GM19035 (cell line): ENCODE measurements at regions not wholly inside any gene's neighbourhood (a gene's known extent, or its start where the extent isn't known, plus 50 kb on each side); places are given as distances from the start of the nearest gene placed in this dataset.
"Not testable (repeated sequence)": the region's sequence is repeated elsewhere in the genome, so short reads cannot be mapped to it uniquely, and the experiment has no call there.

Source experiments
- ATAC-seq: cut with Tn5 transposase; IDR thresholded peaks from one replicate; pipeline ENCODE4 v1.9.1; 2021; ENCODE audit not compliant: unreplicated experiment

DNA sequence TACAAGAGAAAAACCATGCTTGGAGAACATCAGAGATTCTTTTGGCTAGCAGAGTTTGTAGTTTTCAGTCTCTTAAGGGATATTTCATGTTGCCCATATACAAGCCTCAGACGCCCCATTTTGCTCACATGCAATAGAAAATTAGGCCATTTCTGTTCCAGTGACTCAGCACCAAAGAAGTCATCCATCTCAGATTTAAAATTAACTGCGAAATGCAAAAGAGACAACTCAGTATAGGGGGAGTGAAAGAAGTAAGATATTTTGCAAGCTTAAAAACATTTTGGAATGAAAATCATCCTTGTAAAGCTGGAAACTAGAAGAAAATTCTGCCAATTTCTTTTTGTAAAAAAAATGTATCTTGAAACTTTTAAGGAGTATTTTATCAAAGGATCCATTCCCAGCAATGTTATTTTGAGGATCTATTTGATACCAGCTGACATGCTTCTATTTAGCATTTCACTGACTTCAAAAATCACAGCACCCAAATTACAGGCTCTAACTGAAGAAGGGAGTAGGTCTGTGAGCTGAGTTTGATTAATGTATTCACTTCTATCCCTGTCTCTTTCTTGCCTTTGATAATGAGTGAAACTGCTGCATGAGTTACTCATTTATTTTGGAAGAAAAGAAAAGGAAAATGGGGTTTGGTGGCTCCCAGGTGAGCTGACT is 223.7 kb upstream of the SULF2 start:
- ATAC-seq, result no peak

GRCh38 chr20:48007351-48007750 is 222.1 kb upstream of the SULF2 start:
- no peak for ATAC-seq

GRCh38 chr20:48006036-48006833 is 221.0 kb upstream of the SULF2 start:
- ATAC-seq, result no peak

DNA sequence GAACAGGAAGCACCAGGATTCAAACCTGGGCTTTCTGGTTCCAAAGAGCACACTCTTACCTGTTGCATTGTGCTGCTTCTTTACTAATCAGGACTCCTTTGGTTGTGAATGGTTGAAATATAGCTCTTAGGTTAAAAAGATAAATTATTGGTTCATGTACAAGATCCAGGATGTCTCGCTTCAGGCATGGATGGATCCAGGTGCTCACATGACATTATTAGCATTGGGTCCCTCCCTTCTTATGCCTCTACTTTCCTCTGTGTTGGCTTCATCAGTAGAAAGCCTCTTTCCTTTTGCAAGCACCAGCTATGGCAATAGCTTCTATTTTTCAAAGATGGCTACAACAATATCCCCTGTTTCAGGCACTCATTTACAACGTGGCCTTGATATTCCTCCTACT is 217.7 kb upstream of the SULF2 start:
- ATAC-seq, result no peak

DNA sequence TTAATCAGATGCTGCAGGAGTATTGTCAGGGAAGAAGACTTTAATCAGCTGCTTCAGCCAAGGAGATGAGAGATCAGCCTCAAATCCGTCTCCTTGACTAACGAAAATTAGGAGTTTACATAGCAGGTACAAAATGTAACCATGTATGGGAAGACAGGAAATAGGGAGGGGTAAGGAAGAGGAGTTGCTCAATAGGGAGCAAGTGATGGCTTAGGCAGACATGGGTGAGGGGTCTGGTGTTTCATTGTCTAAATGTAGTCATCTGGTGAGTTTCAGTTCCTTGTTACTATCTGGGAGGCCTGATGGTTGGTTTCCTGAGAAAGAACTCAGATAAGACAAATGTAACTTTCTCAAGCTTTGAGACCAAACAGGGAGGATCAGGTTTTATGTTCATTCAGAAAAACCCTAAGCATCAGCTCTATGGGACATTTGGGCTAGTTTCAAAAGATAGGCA is 217.3 kb upstream of the SULF2 start:
- ATAC-seq, result no peak

DNA sequence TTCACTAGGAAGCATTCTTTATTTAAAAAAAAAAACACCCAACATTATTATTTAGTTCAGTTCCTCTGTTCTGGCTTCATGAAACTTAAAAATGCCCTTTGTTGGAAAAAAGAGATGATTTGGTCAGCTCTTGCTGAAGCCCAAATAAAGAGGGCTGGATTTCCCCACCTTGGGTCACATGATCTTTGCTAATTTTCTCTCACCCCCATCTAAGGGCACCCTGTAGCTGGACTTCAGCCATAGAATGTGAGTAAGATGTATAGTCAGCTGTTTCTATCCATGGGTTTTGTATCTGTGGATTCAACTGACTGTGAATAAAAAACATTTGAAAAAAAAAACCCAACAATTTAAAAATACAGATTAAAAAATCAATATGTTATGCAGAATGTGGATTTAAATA is 213.9 kb upstream of the SULF2 start:
- ATAC-seq, result no peak

DNA sequence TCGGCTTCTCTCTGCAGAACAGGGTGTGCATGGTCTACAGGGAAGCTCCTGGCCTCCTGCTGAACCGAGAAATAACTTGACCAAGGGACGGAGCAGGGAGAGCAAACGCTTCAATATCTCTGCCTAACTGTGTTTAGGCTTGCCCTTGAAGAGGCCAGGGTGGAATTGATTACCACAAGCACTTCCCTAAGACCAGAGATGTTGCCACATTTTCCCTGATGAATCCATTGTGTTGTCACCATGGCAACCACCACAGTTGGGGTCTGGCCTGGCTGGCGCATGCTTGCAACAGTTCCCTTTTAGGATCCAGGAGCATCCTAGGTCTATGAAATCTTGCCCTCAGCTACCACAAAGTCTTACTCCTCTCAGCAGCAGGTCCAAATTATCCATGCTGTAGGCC is 213.5 kb upstream of the SULF2 start:
- no peak for ATAC-seq

DNA sequence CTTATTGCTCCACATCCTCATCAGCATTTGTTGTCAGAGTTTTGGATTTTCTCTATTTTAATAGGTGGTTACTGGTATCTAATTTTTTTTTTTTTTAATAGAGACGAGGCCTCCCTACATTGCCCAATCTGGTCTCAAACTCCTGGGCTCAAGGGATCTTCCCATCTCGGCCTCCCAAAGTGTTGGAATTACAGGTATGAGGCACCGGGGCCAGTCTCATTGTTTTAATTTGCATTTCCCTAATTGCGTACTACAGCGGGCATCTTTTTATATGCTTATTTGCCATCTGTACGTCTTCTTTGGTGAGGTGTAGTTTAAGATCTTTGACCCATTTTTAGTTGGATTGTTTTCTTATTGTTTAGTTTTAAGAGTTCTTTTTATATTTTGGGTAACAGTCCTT is 210.4 kb upstream of the SULF2 start:
- no peak for ATAC-seq

DNA sequence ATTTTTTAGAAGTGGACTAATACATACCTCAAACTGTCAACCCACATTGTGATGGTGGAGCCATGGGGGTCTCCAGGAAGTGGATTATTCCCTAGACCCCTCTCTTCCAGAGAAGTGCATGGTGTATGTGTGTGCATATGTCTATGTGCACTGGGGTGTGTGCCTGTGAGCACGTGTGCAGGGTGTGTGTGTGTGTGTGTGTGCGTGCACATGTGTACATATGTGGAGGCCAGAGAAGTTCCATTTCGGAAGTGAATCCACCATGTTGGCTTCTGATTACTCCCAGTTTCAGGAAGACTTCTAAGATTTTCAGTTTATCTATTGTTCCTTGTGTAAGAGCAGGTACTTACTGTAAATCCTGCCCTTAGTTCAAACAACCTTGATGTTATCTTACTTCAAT is 208.5 kb upstream of the SULF2 start:
- ATAC-seq, result no peak

GRCh38 chr20:47993035-47993755 is 207.9 kb upstream of the SULF2 start:
- no peak for ATAC-seq

DNA sequence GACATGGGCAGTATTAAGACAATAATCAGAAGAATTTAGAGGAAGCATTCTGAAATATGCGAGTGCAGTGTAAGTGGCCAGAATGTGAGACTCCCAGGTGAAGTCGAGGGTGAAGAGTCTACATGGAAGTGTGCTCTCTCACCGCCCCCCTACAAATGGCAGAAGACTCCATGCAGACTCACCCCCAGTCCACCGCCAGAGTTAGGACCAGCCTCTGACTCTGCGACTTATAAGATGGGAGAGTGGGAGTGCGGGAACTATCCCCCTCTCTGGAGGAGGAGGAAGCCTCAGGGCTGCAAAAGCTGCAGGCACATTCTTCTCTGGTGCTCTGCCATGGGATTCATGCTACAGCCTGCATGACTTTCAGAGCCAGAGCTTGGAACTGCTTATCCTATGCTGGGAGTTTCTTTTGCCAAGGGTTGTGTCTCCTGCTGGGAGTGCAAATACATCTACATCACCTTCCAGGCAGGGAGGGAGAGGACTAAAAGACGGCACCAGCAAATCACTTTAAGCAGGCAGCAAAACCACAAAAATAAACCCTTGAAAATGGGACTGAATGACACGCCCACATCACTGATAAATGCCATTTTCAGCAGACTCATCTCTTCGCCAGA is 206.7 kb upstream of the SULF2 start:
- no peak for ATAC-seq

- ATAC-seq, result no peak
Observed at GRCh38 chr20:47990507-47991150, 205.3 kb upstream of the SULF2 start.

GRCh38 chr20:47989957-47990356 is 204.7 kb upstream of the SULF2 start:
- ATAC-seq, result no peak

- no peak for ATAC-seq
Observed at GRCh38 chr20:47988676-47989075, 203.4 kb upstream of the SULF2 start.

DNA sequence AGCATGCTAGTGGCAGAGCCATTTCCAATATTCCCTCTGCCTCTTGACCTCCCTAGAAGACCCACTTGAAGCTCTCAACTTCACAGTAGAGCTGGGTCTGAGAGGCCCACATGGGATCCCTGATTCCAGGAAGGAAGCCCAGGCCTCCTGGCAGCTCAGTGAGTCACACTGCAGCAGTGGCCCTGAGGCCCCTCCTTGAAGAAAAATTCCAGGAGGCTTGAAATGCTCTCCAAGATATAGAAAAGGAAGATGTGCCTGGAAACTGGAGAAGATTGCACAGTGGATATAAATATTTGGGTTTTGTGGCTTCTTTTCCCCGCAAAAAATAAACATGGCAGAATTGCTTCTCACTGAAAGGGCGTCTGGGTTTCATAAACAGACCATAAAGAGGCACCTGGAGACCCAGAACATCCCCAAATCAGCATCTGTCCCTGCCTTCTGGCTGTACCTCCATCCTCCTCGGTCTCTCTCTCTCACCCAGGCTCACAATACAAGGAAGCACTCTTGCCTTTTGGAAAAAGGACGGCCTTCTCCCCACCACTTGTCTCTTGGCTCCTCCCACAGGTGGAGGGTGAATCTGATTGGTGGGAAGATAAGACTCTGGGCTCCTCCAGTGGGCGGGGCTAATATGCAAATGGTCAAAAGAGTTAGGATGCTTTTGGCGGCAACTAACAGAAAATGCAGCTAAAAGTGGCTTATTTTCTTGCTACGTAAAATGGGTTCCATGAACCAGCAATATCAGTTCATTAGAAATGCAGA is 200.0 kb upstream of the SULF2 start:
- ATAC-seq, result no peak

DNA sequence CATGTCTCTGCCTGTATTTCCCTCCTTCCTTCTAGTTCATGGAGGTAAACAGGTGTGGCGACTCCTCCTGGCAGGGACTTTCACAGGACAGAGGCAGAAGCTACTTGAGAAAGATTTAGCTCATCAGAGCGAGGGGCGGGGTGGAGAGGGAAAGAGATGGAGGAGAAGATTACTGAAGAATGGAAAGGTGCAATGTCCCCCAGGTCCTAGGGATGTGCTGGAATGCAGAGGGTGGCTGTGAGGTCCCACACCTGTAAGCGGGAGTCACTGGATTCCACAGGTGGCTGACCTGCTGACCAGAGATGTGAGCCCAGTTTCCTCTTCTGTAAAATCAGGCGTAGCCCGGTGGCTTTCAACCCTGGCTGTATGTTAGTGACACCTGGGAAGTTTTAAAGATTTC is 199.2 kb upstream of the SULF2 start:
- no peak for ATAC-seq

- ATAC-seq, result not testable (repeated sequence)
Observed at GRCh38 chr20:47983642-47984041, 198.4 kb upstream of the SULF2 start.

- no peak for ATAC-seq
Observed at GRCh38 chr20:47982574-47983360, 197.5 kb upstream of the SULF2 start.

- ATAC-seq, result no peak
Observed at GRCh38 chr20:47981222-47981621, 195.9 kb upstream of the SULF2 start.
